CD14-positive monocyte (primary cell): ENCODE measurements at regions not wholly inside any gene's neighbourhood (a gene's known extent, or its start where the extent isn't known, plus 50 kb on each side); places are given as distances from the start of the nearest gene placed in this dataset.

ENCODE experiments used
- DNase-seq, 3 donors: peaks; one replicate each; pipeline ENCODE4 v3.0.0-alpha.2; 2011 to 2022
- H2AFZ ChIP-seq: 2 replicates; pipeline ENCODE4 v1.6.0; 2012; ENCODE audit warnings: mild to moderate bottlenecking, low read depth, low read length, inconsistent platforms; ENCODE audit not compliant: insufficient read depth, poor library complexity, severe bottlenecking
- H3K27ac ChIP-seq, 2 donors: 1 replicate in 1 of 2; 2 replicates in 1 of 2; pipeline ENCODE4 v1.5.1; 2012 to 2013; ENCODE audit warnings: low read length in 2 of 2, control low read depth in 1 of 2, inconsistent platforms in 1 of 2, low read depth in 1 of 2, mild to moderate bottlenecking in 1 of 2
- H3K27me3 ChIP-seq, 2 donors: one replicate each; pipeline versions ENCODE4 v1.6.0 to v1.6.1; 2011 to 2013; ENCODE audit warnings: low read length in 2 of 2; ENCODE audit not compliant: control insufficient read depth in 2 of 2, insufficient read depth in 2 of 2
- H3K36me3 ChIP-seq, 2 donors: replicated peaks in 1 of 2; 1 replicate in 1 of 2; 2 replicates in 1 of 2; pipeline versions ENCODE4 v1.5.1 to v1.6.1; 2012 to 2013; ENCODE audit warnings: low read length in 2 of 2, control low read depth in 1 of 2, inconsistent platforms in 1 of 2, mild to moderate bottlenecking in 1 of 2; ENCODE audit not compliant: insufficient read depth in 2 of 2, control insufficient read depth in 1 of 2
- H3K4me1 ChIP-seq, 2 donors: 1 replicate in 1 of 2; 2 replicates in 1 of 2; pipeline versions ENCODE4 v1.5.1 to v1.6.1; 2012 to 2013; ENCODE audit warnings: low read length in 2 of 2, control low read depth in 1 of 2, inconsistent platforms in 1 of 2, mild to moderate bottlenecking in 1 of 2, moderate library complexity in 1 of 2; ENCODE audit not compliant: insufficient read depth in 2 of 2, control insufficient read depth in 1 of 2
- H3K4me2 ChIP-seq: replicated peaks from 2 replicates; pipeline ENCODE3; 2012; ENCODE audit warnings: low read length, moderate library complexity, mild to moderate bottlenecking; ENCODE audit not compliant: poor library complexity, severe bottlenecking; ENCODE audit errors: extremely low read depth
- H3K4me3 ChIP-seq, 3 experiments: fragments of 200-600 bp in 1 of 3; sonication (generic) in 1 of 3; replicated peaks in 1 of 3; 1 replicate in 2 of 3; 2 replicates in 1 of 3; pipeline ENCODE4 v1.5.1; 2011 to 2013; ENCODE audit warnings: low read length in 3 of 3, mild to moderate bottlenecking in 3 of 3, control low read depth in 2 of 3, low read depth in 2 of 3, inconsistent platforms in 1 of 3, moderate library complexity in 1 of 3
- H3K79me2 ChIP-seq: 2 replicates; pipeline ENCODE4 v1.6.0; 2012; ENCODE audit warnings: mild to moderate bottlenecking, control low read depth, inconsistent platforms, low read length, moderate library complexity; ENCODE audit not compliant: insufficient read depth
- H3K9ac ChIP-seq: 2 replicates; pipeline ENCODE4 v1.6.0; 2017; ENCODE audit warnings: low read length, mild to moderate bottlenecking; ENCODE audit not compliant: insufficient read depth, poor library complexity, severe bottlenecking
- H3K9me3 ChIP-seq, 2 donors: replicated peaks in 1 of 2; 1 replicate in 1 of 2; 2 replicates in 1 of 2; pipeline versions ENCODE4 v1.5.1 to v1.6.1; 2012 to 2013; ENCODE audit warnings: low read length in 2 of 2, control low read depth in 1 of 2; ENCODE audit not compliant: control insufficient read depth in 1 of 2, insufficient read depth in 1 of 2
- H4K20me1 ChIP-seq: 2 replicates; pipeline ENCODE4 v1.6.0; 2012; ENCODE audit warnings: mild to moderate bottlenecking, low read length, control low read depth, moderate library complexity; ENCODE audit not compliant: insufficient read depth
- H3K27ac Mint-ChIP-seq, 7 donors: one replicate each; pipeline ENCODE4 v1.8.0; 2020; ENCODE audit warnings: mild to moderate bottlenecking in 7 of 7, mixed read lengths in 7 of 7, moderate library complexity in 6 of 7, inconsistent platforms in 2 of 7
- H3K27me3 Mint-ChIP-seq, 3 donors: one replicate each; pipeline ENCODE4 v1.8.0; 2021 to 2022; ENCODE audit warnings: low read depth in 3 of 3, mild to moderate bottlenecking in 3 of 3, mixed read lengths in 3 of 3, moderate library complexity in 3 of 3, inconsistent platforms in 1 of 3
- H3K36me3 Mint-ChIP-seq, 2 donors: one replicate each; pipeline ENCODE4 v1.8.0; 2020; ENCODE audit warnings: mixed read lengths in 2 of 2, inconsistent platforms in 1 of 2, mild to moderate bottlenecking in 1 of 2
- H3K4me1 Mint-ChIP-seq: one replicate; pipeline ENCODE4 v1.8.0; 2020; ENCODE audit warnings: mild to moderate bottlenecking, mixed read lengths
- H3K4me3 Mint-ChIP-seq, 2 donors: one replicate each; pipeline ENCODE4 v1.8.0; 2020; ENCODE audit warnings: mild to moderate bottlenecking in 2 of 2, mixed read lengths in 2 of 2, moderate library complexity in 1 of 2
- H3K9me3 Mint-ChIP-seq, 7 donors: one replicate each; pipeline ENCODE4 v1.8.0; 2020 to 2022; ENCODE audit warnings: mixed read lengths in 7 of 7, mild to moderate bottlenecking in 6 of 7, moderate library complexity in 6 of 7, inconsistent platforms in 2 of 7
- WGBS: methylation state at CpG from one replicate; pipeline ENCODE4 v1.1.5; 2013; ENCODE audit warnings: missing lambda C conversion rate; ENCODE audit not compliant: insufficient coverage; 5-methylcytosine and 5-hydroxymethylcytosine counted together
- intact Hi-C, 2 donors: fragments of 100-400 bp; cut with micrococcal nuclease; formaldehyde crosslinking; loops; one replicate each; pipeline versions ENCODE4 v1.15.0 to v1.15.1; 2023
- TF ChIP-seq, protein P1 (sequence below): fragments of 200-600 bp; IDR thresholded peaks from one replicate; pipeline ENCODE4 v1.8.0; 2022; ENCODE audit warnings: antibody characterized with exemption, mild to moderate bottlenecking

DNA sequence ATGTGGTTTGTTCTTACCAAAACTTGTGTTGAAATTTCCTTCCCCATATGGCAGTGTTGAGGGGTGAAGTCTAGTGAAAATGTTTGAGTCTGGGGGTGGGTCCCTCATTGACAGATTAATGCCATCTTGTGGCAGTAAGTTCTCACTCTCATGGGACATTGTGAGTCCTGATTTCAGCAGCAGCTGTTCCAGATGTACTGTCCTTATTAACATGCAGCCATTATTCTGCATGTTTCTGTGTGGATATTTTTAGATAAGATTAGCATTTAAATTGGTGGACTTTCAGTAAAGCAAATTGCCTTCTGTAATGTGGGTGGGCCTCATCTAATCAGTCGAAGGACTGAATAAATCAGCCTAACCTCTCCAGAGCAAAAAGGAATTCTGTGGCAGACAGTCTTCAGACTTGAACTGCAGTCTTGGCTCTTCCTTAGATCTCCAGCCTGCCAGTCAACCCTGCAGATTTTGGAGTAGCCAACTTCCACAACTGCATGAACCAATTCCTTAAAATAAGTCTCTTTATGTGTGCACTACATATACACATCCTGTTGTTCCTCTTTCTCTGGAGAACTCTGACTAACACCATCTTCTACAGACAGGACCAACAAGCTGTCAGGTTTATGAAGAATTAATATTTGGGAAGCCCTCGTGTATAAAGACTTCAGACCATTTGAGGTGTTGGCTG is 138.7 kb upstream of the ZNF516 start:
- Histone ChIP-seq H2AFZ (no peak overlapping the region), H3K27ac (no peak overlapping the region), H3K4me1 (peaks cover 10 to 15% of the 10 kb centered on the region in 2 donors), H3K9ac (no peak overlapping the region), H3K79me2 (no peaks in the 10 kb centered on the region), H3K9me3 (no peaks in the 10 kb centered on the region), H3K4me3 (no peak overlapping the region), H3K36me3 (no peaks in the 10 kb centered on the region), H3K4me2 (no peak overlapping the region), H4K20me1 (no peaks in the 10 kb centered on the region), H3K27me3 (no peaks in the 10 kb centered on the region)
- intact Hi-C loops = no loop called here
- TF ChIP-seq, protein P1, sequence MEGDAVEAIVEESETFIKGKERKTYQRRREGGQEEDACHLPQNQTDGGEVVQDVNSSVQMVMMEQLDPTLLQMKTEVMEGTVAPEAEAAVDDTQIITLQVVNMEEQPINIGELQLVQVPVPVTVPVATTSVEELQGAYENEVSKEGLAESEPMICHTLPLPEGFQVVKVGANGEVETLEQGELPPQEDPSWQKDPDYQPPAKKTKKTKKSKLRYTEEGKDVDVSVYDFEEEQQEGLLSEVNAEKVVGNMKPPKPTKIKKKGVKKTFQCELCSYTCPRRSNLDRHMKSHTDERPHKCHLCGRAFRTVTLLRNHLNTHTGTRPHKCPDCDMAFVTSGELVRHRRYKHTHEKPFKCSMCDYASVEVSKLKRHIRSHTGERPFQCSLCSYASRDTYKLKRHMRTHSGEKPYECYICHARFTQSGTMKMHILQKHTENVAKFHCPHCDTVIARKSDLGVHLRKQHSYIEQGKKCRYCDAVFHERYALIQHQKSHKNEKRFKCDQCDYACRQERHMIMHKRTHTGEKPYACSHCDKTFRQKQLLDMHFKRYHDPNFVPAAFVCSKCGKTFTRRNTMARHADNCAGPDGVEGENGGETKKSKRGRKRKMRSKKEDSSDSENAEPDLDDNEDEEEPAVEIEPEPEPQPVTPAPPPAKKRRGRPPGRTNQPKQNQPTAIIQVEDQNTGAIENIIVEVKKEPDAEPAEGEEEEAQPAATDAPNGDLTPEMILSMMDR = no peak
- peak in 2 of 3 donors; percentile 16 to 22 for DNase-seq
- Mint-ChIP-seq H3K4me1 (peaks cover 26% of the 10 kb centered on the region), H3K27me3 (no peaks in the 10 kb centered on the region), H3K27ac (no peak overlapping the region), H3K9me3 (peaks cover 0 to 3% (median 0%) of the 10 kb centered on the region in 7 donors), H3K36me3 (no peaks in the 10 kb centered on the region), H3K4me3 (no peak overlapping the region)
- WGBS = 100% methylated on average over 1 of the region's 2 CpGs

DNA sequence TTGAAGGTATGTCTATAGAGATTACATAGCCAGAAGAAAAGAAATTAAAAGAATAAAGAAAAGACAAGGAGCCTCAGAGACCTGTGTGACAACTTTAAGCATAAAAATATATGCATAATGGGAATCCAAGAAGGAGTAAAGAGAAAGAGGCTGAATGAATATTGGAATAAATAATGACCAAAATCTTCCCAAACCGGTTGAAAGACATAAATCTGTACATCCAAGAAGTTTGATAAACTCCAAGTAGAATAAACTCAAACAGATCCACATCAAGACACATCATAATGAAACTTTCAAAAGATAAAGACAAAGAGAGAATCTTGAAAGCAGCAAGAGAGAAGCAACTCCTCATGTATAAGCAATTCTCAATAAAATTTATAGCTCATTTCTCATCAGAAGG is 132.4 kb upstream of the ZNF516 start:
- no peaks in the 10 kb centered on the region for H4K20me1 ChIP-seq
- Mint-ChIP-seq H3K4me3 (no peak overlapping the region), H3K4me1 (peaks cover 2% of the 10 kb centered on the region), H3K27ac (no peak overlapping the region), H3K36me3 (no peaks in the 10 kb centered on the region), H3K9me3 (peaks cover 0 to 8% (median 0%) of the 10 kb centered on the region in 7 donors), H3K27me3 (peaks cover 0 to 3% (median 1%) of the 10 kb centered on the region in 3 donors)
- no CpG with 5 or more reads among the region's 1 CpG for WGBS
- no peak overlapping the region for H3K9ac ChIP-seq
- H3K36me3 ChIP-seq = no peaks in the 10 kb centered on the region
- no peak for DNase-seq
- H3K79me2 ChIP-seq = no peaks in the 10 kb centered on the region
- no peaks in the 10 kb centered on the region for H3K9me3 ChIP-seq
- H3K4me3 ChIP-seq = no peak overlapping the region
- H2AFZ ChIP-seq = no peak overlapping the region
- no peaks in the 10 kb centered on the region for H3K27me3 ChIP-seq
- no peak overlapping the region for H3K4me2 ChIP-seq
- TF ChIP-seq, protein P1 = no peak
- H3K4me1 ChIP-seq = no peaks in the 10 kb centered on the region
- intact Hi-C loops = no loop called here
- H3K27ac ChIP-seq = no peak overlapping the region
